ENCODE measurements at regions not wholly inside any gene's neighbourhood (a gene's known extent, or its start where the extent isn't known, plus 50 kb on each side); places are given as distances from the start of the nearest gene placed in this dataset.
A peak's percentile ranks its signal among the peaks of the same experiment; 100 is the strongest.

- H3K27ac ChIP-seq (ENCODE audit: low read depth, low read length) = no peak overlapping the region
- 49 to 74% (median 57%) methylated on average over 8 of the region's 8 CpGs for WGBS, 3 donors
These were observed 67.7 kb upstream of the PPARA start for GRCh38 chr22:46082633-46083032.

- WGBS, 3 donors = 54 to 70% (median 65%) methylated on average over 24 of the region's 24 CpGs
- peak overlapping the region; percentile 23 for H3K27ac ChIP-seq (ENCODE audit: low read depth, low read length)
These were observed 66.7 kb upstream of the PPARA start for GRCh38 chr22:46083383-46084350.

GRCh38 chr22:46084376-46084775, 66.0 kb upstream of the PPARA start:
- 82 to 90% (median 87%) methylated on average over 14 of the region's 14 CpGs for WGBS, 3 donors
- peak overlapping the region; percentile 23 for H3K27ac ChIP-seq (ENCODE audit: low read depth, low read length)

- 38 to 51% (median 41%) methylated on average over 33 to 35 of the region's 35 CpGs for WGBS, 3 donors
- peak overlapping the region; percentile 94 for H3K27ac ChIP-seq (ENCODE audit: low read depth, low read length)
These were observed 65.1 kb upstream of the PPARA start for GRCh38 chr22:46084943-46085827.

GRCh38 chr22:46085828-46086576, 64.3 kb upstream of the PPARA start:
- WGBS, 3 donors = 43 to 54% (median 50%) methylated on average over 37 of the region's 37 CpGs
- peak overlapping the region; percentile 21 for H3K27ac ChIP-seq (ENCODE audit: low read depth, low read length)

- H3K27ac ChIP-seq (ENCODE audit: low read depth, low read length) = peak overlapping the region; percentile 21
- WGBS, 3 donors = 40 to 60% (median 51%) methylated on average over 18 of the region's 18 CpGs
These were observed 63.6 kb upstream of the PPARA start for GRCh38 chr22:46086577-46087335.

- WGBS, 3 donors = 59 to 67% (median 66%) methylated on average over 14 of the region's 14 CpGs
- H3K27ac ChIP-seq (ENCODE audit: low read depth, low read length) = no peak overlapping the region
These were observed 63.0 kb upstream of the PPARA start for GRCh38 chr22:46087336-46087690.

- peak overlapping the region; percentile 62 for H3K27ac ChIP-seq (ENCODE audit: low read depth, low read length)
- WGBS, 3 donors = 20 to 32% (median 25%) methylated on average over 22 of the region's 22 CpGs
These were observed 62.5 kb upstream of the PPARA start for GRCh38 chr22:46087816-46088277.

GRCh38 chr22:46088541-46089311, 61.6 kb upstream of the PPARA start:
- peak overlapping the region; percentile 48 for H3K27ac ChIP-seq (ENCODE audit: low read depth, low read length)
- WGBS, 3 donors = 30 to 44% (median 39%) methylated on average over 24 to 25 of the region's 25 CpGs

- peak overlapping the region; percentile 48 for H3K27ac ChIP-seq (ENCODE audit: low read depth, low read length)
- WGBS, 3 donors = 57 to 65% (median 64%) methylated on average over 24 of the region's 24 CpGs
These were observed 60.8 kb upstream of the PPARA start for GRCh38 chr22:46089426-46090035.

- 25 to 49% (median 44%) methylated on average over 18 to 22 of the region's 22 CpGs for WGBS, 3 donors
These were observed 60.2 kb upstream of the PPARA start for GRCh38 chr22:46090036-46090591.

GRCh38 chr22:46090631-46091201, 59.6 kb upstream of the PPARA start:
- H3K27ac ChIP-seq (ENCODE audit: low read depth, low read length) = peak overlapping the region; percentile 71
- WGBS, 3 donors = 60 to 77% (median 71%) methylated on average over 10 of the region's 10 CpGs

More at GRCh38 chr22:46090036-46090591, 60.2 kb upstream of the PPARA start:
- peak overlapping the region; percentile 71 for H3K27ac ChIP-seq (ENCODE audit: low read depth, low read length)

- WGBS, 3 donors = 70 to 79% (median 73%) methylated on average over 19 of the region's 19 CpGs
- peak overlapping the region; percentile 35 for H3K27ac ChIP-seq (ENCODE audit: low read depth, low read length)
These were observed 58.9 kb upstream of the PPARA start for GRCh38 chr22:46091277-46091977.

- WGBS, 3 donors = 55 to 63% (median 62%) methylated on average over 13 of the region's 13 CpGs
- no peak overlapping the region for H3K27ac ChIP-seq (ENCODE audit: low read depth, low read length)
These were observed 58.3 kb upstream of the PPARA start for GRCh38 chr22:46092011-46092410.

- no peak overlapping the region for H3K27ac ChIP-seq (ENCODE audit: low read depth, low read length)
- 55 to 63% (median 61%) methylated on average over 21 of the region's 21 CpGs for WGBS, 3 donors
These were observed 57.5 kb upstream of the PPARA start for GRCh38 chr22:46092670-46093410.
